ENCODE measurements at regions not wholly inside any gene's neighbourhood (a gene's known extent, or its start where the extent isn't known, plus 50 kb on each side); places are given as distances from the start of the nearest gene placed in this dataset.

- TF ChIP-seq CTCF (IDR thresholded peaks at IDR 0.05; ENCODE audit: insufficient read depth, low read length) (no peak), REST (IDR thresholded peaks at IDR 0.05; ENCODE audit: insufficient replicate concordance, low read depth) (no peak)
Measured at GRCh38 chr6:17220040-17220910, 60.9 kb upstream of the RBM24 start.
